Middle frontal gyrus (tissue), 1 donor: ENCODE measurements at regions not wholly inside any gene's neighbourhood (a gene's known extent, or its start where the extent isn't known, plus 50 kb on each side); places are given as distances from the start of the nearest gene placed in this dataset.
"Not testable (repeated sequence)": the region's sequence is repeated elsewhere in the genome, so short reads cannot be mapped to it uniquely, and the experiment has no call there.

Source experiments
- DNase-seq: peaks from one replicate; pipeline ENCODE4 v3.0.0-alpha.2; 2015; ENCODE audit warnings: low spot score; ENCODE audit errors: extremely low spot score

DNA sequence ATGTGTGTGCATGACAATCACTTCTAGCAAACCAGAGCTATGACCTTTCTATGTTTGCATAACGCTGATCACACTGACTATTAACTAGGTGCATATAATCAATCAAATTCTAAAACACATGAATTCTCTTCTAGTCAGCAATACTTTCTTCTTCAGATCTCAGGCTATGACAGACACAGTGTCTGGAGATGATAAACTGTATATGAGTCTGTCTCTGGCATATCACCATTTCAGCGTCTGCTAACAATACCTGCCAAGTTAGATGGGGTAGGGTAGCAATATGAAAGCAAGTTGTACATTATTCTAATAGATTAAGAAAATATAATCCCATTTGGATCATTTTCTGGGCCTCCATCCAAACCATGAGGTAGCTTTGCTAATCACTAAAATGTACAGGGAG, 354.2 kb upstream of the EPHA4 start:
- DNase-seq, result no peak

DNA sequence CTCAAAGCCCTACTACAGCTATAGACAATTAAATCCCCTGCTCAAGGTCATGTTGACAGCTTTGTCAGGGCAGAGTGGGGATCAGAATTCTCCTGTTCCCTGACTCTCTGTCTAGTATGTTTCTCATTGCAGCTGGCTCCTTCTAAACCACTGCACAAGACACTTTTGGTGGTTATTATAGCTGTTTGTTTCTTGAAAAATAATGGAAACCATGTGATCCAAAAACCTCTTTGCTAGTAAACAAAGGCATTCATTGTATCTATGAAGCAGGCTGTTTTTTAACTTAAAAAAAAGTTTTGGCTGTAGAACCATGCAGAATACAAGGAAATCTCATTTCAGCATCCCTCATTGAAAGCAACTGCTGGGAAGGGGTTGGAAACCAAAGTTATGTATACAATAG, 352.5 kb upstream of the EPHA4 start:
- DNase-seq, result no peak

- DNase-seq, result no peak
Measured at GRCh38 chr2:221915926-221916325, 343.8 kb upstream of the EPHA4 start.

DNA sequence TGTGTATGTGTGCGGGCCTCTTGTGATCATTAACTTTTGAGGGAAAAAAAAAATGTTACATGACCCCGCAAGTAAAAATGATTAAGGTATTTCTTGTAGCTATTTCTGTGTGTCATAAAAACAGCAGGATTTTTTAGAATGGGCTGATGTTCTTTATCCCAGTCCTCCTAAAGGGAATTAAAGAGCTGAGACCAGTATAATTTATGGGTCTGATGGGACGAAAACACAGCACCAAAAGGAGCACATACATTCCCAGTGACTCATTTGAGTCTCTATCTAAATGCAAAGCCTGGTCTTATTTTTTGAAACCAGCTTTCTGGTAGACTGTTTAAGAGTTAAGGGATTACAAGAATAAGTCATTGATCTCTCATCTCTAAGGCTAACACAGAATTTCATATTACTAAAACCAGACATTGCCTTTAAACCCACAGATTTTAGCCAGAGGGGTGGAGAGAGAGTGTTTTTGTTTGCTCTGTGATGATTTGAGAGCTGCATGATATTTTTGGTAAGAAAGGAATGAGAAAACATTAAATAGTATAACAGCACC, 342.3 kb upstream of the EPHA4 start:
- no peak for DNase-seq

DNA sequence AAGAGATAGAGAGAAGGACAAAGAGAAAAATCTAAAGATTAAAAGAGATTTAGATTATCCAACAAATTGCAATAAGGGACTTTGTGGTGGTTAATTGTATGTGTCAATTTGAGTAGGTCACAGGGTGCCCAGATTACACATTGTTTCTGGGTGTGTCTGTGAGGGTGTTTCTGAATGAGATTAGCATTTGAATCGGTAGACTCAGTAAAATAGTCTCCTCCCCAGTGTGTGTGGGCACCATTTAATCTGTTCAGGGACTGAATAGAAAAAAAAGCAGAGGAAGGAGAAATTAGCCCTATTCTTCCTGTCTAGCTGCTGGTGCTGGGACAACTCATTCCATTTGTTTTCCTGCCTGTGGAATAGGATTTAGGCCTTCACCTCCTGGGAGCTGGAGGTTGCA, 339.8 kb upstream of the EPHA4 start:
- DNase-seq, result no peak

DNA sequence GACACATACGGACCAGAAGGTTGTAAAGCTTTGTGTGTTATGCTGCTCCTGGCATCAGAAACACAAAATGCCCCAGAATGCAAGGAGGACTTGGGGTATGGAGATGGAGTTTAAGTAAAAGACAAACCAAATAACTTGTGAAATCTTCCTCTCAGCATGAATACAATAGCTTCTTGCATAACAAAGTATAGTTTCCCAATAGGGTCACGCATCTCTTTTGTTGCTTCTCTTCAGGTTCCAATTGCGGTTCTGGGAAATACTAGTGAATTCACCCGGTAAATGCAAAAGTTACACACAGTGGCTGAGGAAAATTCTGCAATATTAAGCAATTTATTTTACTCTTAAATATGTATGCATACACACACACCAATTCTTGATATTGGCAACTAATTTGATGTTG, 339.2 kb upstream of the EPHA4 start:
- DNase-seq, result no peak

- DNase-seq, result no peak
Measured at GRCh38 chr2:221908518-221908917, 336.4 kb upstream of the EPHA4 start.

GRCh38 chr2:221897718-221898117, 325.6 kb upstream of the EPHA4 start:
- DNase-seq, result no peak

DNA sequence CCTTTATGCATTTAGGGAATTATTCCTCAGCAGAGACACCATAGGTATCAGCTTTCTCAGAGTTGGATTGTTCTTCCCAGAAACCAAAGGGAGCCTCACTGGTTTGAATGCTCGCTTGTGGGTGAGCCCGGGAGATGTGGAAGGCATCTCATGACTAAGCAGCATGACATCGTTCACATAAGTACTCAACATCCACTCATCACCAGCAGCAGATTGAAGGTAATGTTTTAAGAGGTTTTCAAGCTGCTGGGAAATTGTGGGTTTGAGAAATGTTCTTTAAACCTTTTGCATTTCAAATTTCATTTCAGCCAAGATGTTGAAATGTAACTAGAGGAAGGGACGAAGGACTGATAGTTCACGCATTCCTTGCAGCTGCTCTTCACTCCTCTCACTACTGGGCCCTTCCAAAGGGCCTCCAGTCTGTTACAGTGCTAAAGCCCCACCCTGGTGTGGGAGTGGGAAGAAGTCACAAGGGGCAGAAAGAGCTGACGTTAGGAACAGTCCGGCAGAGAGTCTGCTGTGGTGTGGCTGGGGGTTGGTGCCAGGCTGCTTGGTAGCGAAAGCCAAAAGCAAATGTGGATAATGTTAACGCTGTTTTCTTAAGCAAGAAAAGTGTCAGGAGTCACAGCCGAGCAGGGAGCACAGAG, 324.5 kb upstream of the EPHA4 start:
- DNase-seq, result peak; percentile 9

DNA sequence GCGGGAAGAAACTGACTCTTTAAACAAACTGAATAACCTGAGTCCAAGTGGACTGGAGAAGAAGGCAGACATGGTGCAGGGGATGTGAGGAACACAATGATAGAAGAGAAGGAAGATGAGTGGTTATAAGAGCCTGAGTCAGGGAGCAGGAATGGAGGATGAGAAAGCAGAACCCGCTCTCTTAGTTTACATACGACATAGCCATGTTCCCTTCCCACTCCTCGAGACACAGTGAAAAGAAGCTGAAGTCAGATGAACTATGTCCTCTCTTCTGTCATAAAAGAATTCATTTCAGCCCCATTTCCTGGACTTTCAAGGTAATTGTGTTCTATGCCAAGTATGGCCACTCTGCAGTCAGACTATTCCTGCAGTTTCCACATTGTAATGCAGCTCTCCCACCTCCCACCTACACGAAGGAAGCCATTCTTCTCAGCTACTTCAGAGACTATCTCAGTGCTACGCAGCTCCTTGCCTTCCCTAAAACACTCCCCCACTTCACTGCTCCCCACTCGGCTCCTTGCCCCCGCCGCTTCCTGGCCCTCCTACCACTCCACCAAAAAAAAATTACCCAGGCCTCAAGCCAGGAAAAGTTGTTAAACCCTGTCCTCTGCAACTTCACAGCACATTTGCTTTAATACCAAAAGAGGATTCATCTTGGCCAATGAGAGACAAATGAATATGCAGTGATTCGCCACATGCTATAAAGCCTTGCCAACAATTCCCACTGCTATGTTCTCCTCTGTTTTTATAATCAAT, 323.4 kb upstream of the EPHA4 start:
- peak; percentile 62 for DNase-seq

- no peak for DNase-seq
Measured at GRCh38 chr2:221893501-221893900, 321.4 kb upstream of the EPHA4 start.

DNA sequence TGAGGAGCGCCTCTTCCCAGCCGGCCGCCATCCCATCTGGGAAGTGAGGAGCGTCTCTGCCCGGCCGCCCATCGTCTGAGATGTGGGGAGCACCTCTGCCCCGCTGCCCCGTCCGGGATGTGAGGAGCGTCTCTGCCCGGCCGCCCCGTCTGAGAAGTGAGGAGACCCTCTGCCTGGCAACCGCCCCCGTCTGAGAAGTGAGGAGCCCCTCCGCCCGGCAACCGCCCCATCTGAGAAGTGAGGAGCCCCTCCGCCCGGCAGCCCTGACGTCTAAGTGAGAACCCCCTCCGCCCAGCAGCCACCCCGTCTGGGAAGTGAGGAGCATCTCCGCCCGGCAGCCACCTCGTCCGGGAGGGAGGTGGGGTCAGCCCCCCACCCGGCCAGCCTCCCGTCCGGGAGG, 319.9 kb upstream of the EPHA4 start:
- not testable (repeated sequence) for DNase-seq

DNA sequence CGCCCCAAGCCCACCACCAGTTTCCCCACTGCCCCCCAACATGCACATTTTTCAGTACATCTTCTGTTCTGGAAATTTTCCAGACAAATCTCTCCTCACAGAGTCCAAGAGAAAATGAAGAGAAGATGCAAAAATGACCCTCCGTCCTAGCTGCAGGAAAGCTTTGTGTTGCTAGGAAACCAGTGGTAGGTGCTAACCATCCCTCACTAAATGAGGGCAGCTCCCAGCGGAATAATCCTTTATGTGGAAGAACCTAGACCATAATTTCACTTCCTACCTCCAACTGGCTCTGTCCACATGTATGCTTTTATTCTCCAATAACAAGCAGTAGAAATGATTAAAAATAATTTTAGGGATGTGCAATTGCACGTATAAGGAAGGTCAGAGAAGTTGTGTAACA, 311.9 kb upstream of the EPHA4 start:
- DNase-seq, result no peak

- no peak for DNase-seq
Measured at GRCh38 chr2:221876016-221876415, 303.9 kb upstream of the EPHA4 start.

- DNase-seq, result no peak
Measured at GRCh38 chr2:221874444-221874843, 302.3 kb upstream of the EPHA4 start.

DNA sequence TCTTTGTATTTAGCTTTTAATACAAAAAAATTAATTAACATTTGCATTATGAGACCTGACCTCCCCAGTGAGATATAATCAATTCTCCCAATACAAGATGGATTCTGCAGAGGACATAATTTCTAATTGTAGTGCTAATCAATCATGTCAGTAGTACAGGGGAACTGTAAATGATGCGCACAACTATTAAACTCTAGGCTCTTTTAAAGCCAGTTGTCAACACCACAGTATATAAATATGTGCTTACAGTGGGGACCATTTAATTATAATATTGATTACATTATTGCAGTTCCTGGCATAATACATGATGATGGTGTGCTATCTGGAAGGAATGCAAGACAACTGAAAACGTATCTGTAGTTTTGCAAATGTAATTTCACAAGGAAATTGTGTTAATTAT, 285.6 kb upstream of the EPHA4 start:
- no peak for DNase-seq

DNA sequence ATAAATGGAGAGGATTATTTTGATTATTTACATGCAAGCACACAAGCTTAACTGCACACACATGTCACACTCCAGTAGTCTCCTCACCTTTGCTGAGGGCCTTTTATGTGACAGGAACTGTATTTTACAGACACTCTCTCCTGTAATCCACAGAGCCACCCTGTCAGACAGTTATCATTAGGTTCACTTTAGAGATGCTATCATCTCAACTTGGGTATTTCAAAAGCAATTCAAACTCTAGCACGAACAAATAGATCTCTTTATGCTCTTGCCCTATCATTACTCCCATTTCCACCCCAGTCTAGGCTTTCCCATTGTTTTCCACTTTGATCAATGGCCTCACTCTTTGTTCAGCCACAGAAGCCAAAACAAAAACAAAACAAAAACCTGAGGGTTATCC, 281.2 kb upstream of the EPHA4 start:
- DNase-seq, result no peak

DNA sequence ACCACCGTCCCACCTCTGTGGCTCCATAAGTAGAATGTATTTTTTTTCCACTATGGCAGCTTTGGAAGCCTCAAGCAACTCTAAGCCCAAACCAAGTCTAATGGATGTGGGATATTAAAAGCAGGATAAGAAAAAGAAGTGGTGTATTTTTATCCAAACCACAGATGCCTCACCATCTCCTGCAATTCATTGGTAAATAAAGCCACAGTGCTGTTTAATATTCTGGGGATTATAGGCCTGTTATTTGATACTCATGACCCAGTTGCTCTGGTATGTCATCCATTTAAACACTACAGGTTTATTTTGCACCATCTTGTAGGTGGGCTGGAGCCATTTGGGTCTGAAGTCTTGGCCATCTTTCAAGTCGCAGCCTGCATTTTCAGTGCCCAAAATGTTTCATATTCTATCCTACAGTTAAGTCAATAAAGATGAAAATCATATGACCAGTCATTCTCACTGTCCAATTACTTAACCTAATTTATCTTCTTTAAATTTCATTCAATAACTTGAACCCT, 279.5 kb upstream of the EPHA4 start:
- DNase-seq, result no peak

DNA sequence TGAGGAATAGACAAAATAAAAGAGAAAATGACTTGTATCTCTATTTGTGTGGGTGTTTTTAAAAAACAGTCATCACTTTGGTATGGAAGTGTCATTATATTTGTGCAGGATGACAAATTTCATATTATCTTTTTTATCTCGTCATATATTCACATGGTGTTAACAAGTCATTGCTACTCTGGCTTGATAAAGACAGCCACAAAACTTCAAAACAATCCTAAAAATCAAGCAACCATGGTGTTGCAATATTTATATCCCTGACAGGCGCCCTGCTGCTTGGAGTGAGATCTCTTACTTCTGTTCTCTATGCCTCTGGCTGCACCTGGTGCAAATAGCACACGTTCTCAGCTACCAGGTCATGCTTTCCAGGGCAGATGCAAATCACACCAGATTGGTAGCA, 278.0 kb upstream of the EPHA4 start:
- DNase-seq, result no peak

DNA sequence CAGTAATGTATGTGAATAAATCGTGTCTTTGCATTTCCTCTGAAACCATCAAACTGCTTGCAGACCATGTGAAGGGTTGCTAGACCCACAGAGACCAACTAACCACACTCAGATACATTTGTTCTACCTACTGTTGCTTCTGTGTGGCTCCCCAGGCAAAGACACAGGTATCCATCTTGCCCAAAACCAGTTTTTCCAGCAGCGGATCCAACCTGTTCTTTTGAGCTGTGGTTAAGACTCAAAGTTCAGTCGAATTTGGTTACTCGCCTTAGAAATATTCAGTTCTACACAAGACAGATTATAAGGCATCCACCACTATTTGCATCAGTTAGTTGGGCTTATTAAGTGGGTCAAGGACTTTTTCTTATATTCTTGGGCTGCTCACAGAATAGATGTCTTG, 276.2 kb upstream of the EPHA4 start:
- no peak for DNase-seq

GRCh38 chr2:221845021-221845365, 272.9 kb upstream of the EPHA4 start:
- DNase-seq, result no peak

DNA sequence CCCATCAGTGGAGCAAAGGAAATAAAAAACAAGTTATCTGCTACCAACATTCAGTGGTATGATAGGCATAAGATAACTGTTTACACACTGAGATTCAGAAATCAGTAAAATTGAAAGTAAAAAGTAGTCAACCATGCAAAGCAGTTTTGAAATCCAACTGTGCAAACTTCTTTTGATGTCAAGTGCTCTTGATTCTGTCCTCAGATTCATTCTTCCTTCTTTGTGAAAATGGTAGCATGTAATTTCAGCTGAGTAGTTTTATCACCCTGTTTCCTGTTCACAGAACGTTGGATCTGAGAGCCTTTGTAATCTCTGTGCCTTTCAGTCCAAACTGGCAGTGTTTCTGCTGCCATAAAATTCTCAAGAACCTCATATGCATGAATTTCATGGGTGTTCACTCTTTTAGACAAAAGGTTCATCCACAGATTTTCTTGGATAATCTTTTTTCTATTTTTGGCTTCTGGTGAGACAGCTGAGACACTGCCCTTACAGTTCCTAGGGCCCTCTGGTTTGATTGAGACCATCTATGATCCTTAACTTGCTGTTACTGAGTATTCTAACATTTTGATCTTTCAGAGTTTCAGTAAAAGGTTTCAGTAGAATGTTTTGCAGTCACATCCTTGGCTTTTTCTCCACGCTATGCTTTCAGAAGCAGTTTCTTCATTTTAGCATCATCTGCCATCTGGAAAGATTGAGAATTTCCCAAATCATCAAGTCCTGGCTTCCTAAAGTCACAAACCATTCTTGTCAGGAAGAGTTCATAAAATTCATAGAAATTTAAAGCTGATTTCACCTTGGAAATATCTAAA, 272.3 kb upstream of the EPHA4 start:
- DNase-seq, result no peak
